Thyroid gland (tissue), 4 donors: ENCODE measurements at regions not wholly inside any gene's neighbourhood (a gene's known extent, or its start where the extent isn't known, plus 50 kb on each side); places are given as distances from the start of the nearest gene placed in this dataset.

Experiments used
- CTCF ChIP-seq, 6 experiments: fragments of 200-600 bp in 3 of 6; fragments of 450-650 bp in 3 of 6; sonication (generic) in 3 of 6; IDR thresholded peaks; one replicate each; pipeline ENCODE4 v1.5.1; 2016 to 2019; ENCODE audit warnings: antibody characterized with exemption in 6 of 6, mild to moderate bottlenecking in 2 of 6, inconsistent platforms in 1 of 6, moderate library complexity in 1 of 6
- POLR2A ChIP-seq, 2 donors: fragments of 450-650 bp; IDR thresholded peaks; one replicate each; pipeline ENCODE4 v1.6.1; 2017; ENCODE audit warnings: antibody characterized with exemption in 2 of 2, mild to moderate bottlenecking in 2 of 2, moderate library complexity in 1 of 2

GRCh38 chr6:8334113-8334512 is 101.2 kb downstream of the SLC35B3 start:
- TF ChIP-seq CTCF (IDR thresholded peaks at IDR 0.05) = no peak
- no peak for TF ChIP-seq POLR2A (IDR thresholded peaks at IDR 0.05)
